ENCODE measurements at regions not wholly inside any gene's neighbourhood (a gene's known extent, or its start where the extent isn't known, plus 50 kb on each side); places are given as distances from the start of the nearest gene placed in this dataset.
"Not testable (repeated sequence)": the region's sequence is repeated elsewhere in the genome, so short reads cannot be mapped to it uniquely, and the experiment has no call there.

GRCh38 chr14:62432955-62433354, 612.3 kb downstream of the KCNH5 start:
- DNase-seq: no peak

- no peak for DNase-seq
These were observed 609.0 kb downstream of the KCNH5 start for GRCh38 chr14:62436261-62436660.

GRCh38 chr14:62439210-62439609, 606.0 kb downstream of the KCNH5 start:
- no peak for DNase-seq

GRCh38 chr14:62443796-62444195, 601.5 kb downstream of the KCNH5 start:
- DNase-seq: no peak

GRCh38 chr14:62445570-62445969, 599.7 kb downstream of the KCNH5 start:
- no peak for DNase-seq

- no peak for DNase-seq
These were observed 594.0 kb downstream of the KCNH5 start for GRCh38 chr14:62451221-62451620.

- no peak for DNase-seq
These were observed 592.0 kb downstream of the KCNH5 start for GRCh38 chr14:62453226-62453625.

- DNase-seq: no peak
These were observed 589.8 kb downstream of the KCNH5 start for GRCh38 chr14:62455446-62455845.

GRCh38 chr14:62462988-62463387, 582.3 kb downstream of the KCNH5 start:
- DNase-seq: no peak

GRCh38 chr14:62468946-62469345, 576.3 kb downstream of the KCNH5 start:
- DNase-seq: no peak

GRCh38 chr14:62470935-62471334, 574.3 kb downstream of the KCNH5 start:
- DNase-seq: no peak

- DNase-seq: no peak
These were observed 554.1 kb downstream of the KCNH5 start for GRCh38 chr14:62491146-62491545.

- no peak for DNase-seq
These were observed 547.5 kb downstream of the KCNH5 start for GRCh38 chr14:62497708-62498107.

GRCh38 chr14:62501021-62501750, 544.1 kb downstream of the KCNH5 start:
- DNase-seq: no peak

GRCh38 chr14:62505045-62505444, 540.2 kb downstream of the KCNH5 start:
- DNase-seq: no peak

GRCh38 chr14:62521309-62521708, 523.9 kb downstream of the KCNH5 start:
- DNase-seq: not testable (repeated sequence)

GRCh38 chr14:62528296-62528695, 517.0 kb downstream of the KCNH5 start:
- no peak for DNase-seq

GRCh38 chr14:62532181-62532580, 513.1 kb downstream of the KCNH5 start:
- no peak for DNase-seq

- DNase-seq: no peak
These were observed 498.3 kb downstream of the KCNH5 start for GRCh38 chr14:62546862-62547474.

- DNase-seq: no peak
These were observed 487.8 kb downstream of the KCNH5 start for GRCh38 chr14:62557416-62557815.

GRCh38 chr14:62558451-62558850, 486.8 kb downstream of the KCNH5 start:
- no peak for DNase-seq

GRCh38 chr14:62585247-62585646, 460.0 kb downstream of the KCNH5 start:
- no peak for DNase-seq

- no peak for DNase-seq
These were observed 452.4 kb downstream of the KCNH5 start for GRCh38 chr14:62592877-62593276.

- no peak for DNase-seq
These were observed 448.1 kb downstream of the KCNH5 start for GRCh38 chr14:62597143-62597542.
